Cortex of kidney (tissue), 1 donor: ENCODE measurements at regions not wholly inside any gene's neighbourhood (a gene's known extent, or its start where the extent isn't known, plus 50 kb on each side); places are given as distances from the start of the nearest gene placed in this dataset.

Experiments used
- DNase-seq: peaks from one replicate; lab custom pipeline; 2025; lab: John Stamatoyannopoulos, UW

- DNase-seq, result no peak
These were observed 162.0 kb upstream of the HAAO start for GRCh38 chr2:42954227-42954962.

- DNase-seq, result no peak
These were observed 160.8 kb upstream of the HAAO start for GRCh38 chr2:42953216-42953615.

GRCh38 chr2:42951263-42951938 lies 159.0 kb upstream of the HAAO start:
- DNase-seq, result no peak

GRCh38 chr2:42949125-42949524 lies 156.7 kb upstream of the HAAO start:
- no peak for DNase-seq

- no peak for DNase-seq
These were observed 155.6 kb upstream of the HAAO start for GRCh38 chr2:42947809-42948600.

GRCh38 chr2:42944779-42945415 lies 152.5 kb upstream of the HAAO start:
- DNase-seq, result no peak

- no peak for DNase-seq
These were observed 150.7 kb upstream of the HAAO start for GRCh38 chr2:42942990-42943493.

- no peak for DNase-seq
These were observed 150.0 kb upstream of the HAAO start for GRCh38 chr2:42942214-42942989.

GRCh38 chr2:42941633-42942176 lies 149.3 kb upstream of the HAAO start:
- DNase-seq, result no peak

GRCh38 chr2:42939411-42940206 lies 147.2 kb upstream of the HAAO start:
- DNase-seq, result no peak

- no peak for DNase-seq
These were observed 146.4 kb upstream of the HAAO start for GRCh38 chr2:42938671-42939370.

GRCh38 chr2:42937171-42937875 lies 144.9 kb upstream of the HAAO start:
- no peak for DNase-seq

GRCh38 chr2:42935692-42936671 lies 143.6 kb upstream of the HAAO start:
- DNase-seq, result no peak

GRCh38 chr2:42934580-42935186 lies 142.3 kb upstream of the HAAO start:
- no peak for DNase-seq

- no peak for DNase-seq
These were observed 141.5 kb upstream of the HAAO start for GRCh38 chr2:42933824-42934254.

GRCh38 chr2:42932271-42933151 lies 140.1 kb upstream of the HAAO start:
- DNase-seq, result no peak
